Thymus (tissue), 11 donors: ENCODE measurements at regions not wholly inside any gene's neighbourhood (a gene's known extent, or its start where the extent isn't known, plus 50 kb on each side); places are given as distances from the start of the nearest gene placed in this dataset.

ENCODE experiments used
- DNase-seq, 9 donors: peaks; one replicate each; pipeline ENCODE4 v3.0.0-alpha.2; 2013; ENCODE audit warnings: low spot score in 9 of 9, low read depth in 6 of 9, missing footprints in 1 of 9
- H3K27ac ChIP-seq, 2 donors: one replicate each; pipeline ENCODE4 v1.5.1; 2013; ENCODE audit warnings: control low read depth in 1 of 2, low read depth in 1 of 2, low read length in 1 of 2, mild to moderate bottlenecking in 1 of 2, moderate library complexity in 1 of 2
- H3K27me3 ChIP-seq, 2 donors: one replicate each; pipeline ENCODE4 v1.5.1; 2013; ENCODE audit warnings: low read length in 1 of 2; ENCODE audit not compliant: control insufficient read depth in 2 of 2, insufficient read depth in 1 of 2
- H3K36me3 ChIP-seq, 2 donors: one replicate each; pipeline ENCODE4 v1.5.1; 2013; ENCODE audit warnings: low read length in 1 of 2, mild to moderate bottlenecking in 1 of 2, moderate library complexity in 1 of 2; ENCODE audit not compliant: control insufficient read depth in 2 of 2, insufficient read depth in 2 of 2
- H3K4me1 ChIP-seq, 2 donors: one replicate each; pipeline ENCODE4 v1.5.1; 2013; ENCODE audit warnings: low read length in 2 of 2; ENCODE audit not compliant: control insufficient read depth in 2 of 2, insufficient read depth in 2 of 2
- H3K4me3 ChIP-seq, 2 donors: one replicate each; pipeline ENCODE4 v1.5.1; 2013; ENCODE audit warnings: low read length in 2 of 2, control low read depth in 1 of 2, mild to moderate bottlenecking in 1 of 2
- H3K9me3 ChIP-seq, 2 donors: one replicate each; pipeline ENCODE4 v1.5.1; 2013; ENCODE audit warnings: low read length in 1 of 2, mild to moderate bottlenecking in 1 of 2; ENCODE audit not compliant: control insufficient read depth in 2 of 2, insufficient read depth in 1 of 2
- WGBS: extraction: QIAGEN DNeasy Blood & Tissue Kit; methylation state at CpG from one replicate; pipeline ENCODE4 v1.1.7; 2013; 5-methylcytosine and 5-hydroxymethylcytosine counted together
- donor health status: healthy.

DNA sequence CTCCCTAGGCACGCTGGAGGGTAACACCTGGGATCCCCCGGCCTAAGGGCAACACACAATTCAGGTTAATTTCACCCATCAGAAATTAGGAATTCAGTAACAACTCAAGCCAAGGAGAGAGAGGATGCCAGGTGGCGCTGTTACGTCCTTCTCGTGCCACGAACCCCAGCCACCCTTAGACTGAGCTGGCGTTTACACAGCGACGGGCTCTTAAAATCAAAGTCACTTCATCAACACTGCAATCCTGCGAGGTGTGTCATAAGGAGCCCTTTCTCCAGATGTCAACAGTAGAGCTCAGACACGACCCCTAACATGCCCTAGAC, 110.6 kb upstream of the TMEM132D start:
- no peaks in the 10 kb centered on the region for H3K9me3 ChIP-seq
- H3K4me3 ChIP-seq, result no peak overlapping the region
- no peaks in the 10 kb centered on the region for H3K36me3 ChIP-seq
- H3K4me1 ChIP-seq, result no peaks in the 10 kb centered on the region
- no peak for DNase-seq
- peaks cover 0 to 8% of the 10 kb centered on the region in 2 donors for H3K27me3 ChIP-seq
- H3K27ac ChIP-seq, result no peak overlapping the region
- 17% methylated on average over 11 of the region's 11 CpGs for WGBS

DNA sequence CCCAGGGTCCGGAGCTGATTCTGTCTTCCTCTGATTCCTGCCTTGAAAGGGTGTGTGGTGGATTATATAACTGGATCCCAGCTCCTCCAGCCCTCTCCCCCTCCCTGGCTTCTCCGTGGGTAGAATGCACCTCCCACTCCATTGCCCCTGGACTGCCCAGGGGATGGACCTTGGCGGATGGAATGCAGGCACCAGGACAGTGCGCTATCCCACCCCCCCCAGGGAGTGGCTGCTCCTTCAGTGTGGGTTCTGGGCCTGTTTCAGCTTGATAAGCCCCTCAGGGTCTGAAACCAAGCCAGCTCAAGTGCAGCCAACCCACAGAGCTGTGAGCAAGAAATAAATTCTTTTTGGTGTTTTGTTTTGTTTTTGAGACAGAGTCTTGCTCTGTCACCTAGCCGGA, 112.4 kb upstream of the TMEM132D start:
- H3K27me3 ChIP-seq, result peaks cover 0 to 8% of the 10 kb centered on the region in 2 donors
- H3K36me3 ChIP-seq, result no peaks in the 10 kb centered on the region
- no peak for DNase-seq
- H3K9me3 ChIP-seq, result no peaks in the 10 kb centered on the region
- 75% methylated on average over 5 of the region's 5 CpGs for WGBS
- H3K27ac ChIP-seq, result no peak overlapping the region
- no peak overlapping the region for H3K4me3 ChIP-seq
- no peaks in the 10 kb centered on the region for H3K4me1 ChIP-seq

DNA sequence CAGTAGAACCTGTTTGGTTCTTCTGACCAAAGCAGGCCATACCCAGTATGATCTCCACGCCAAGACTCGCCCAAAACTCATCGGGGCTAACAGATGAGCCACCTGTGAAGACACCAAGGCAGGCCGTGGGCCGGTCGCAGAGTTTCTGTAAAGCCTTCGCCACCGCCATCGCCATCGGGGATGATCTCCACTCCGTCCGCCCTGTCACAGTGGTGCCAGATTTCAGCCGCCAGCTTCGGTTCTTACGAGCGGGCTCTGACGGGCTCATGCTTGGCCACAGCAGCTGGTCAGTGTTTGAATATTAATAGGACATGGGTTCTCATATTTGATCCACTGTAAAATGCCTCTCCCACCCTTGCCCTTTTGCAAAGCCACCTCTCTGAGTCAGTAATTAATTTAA, 113.2 kb upstream of the TMEM132D start:
- DNase-seq, result no peak
- peaks cover 0 to 8% of the 10 kb centered on the region in 2 donors for H3K27me3 ChIP-seq
- H3K27ac ChIP-seq, result no peak overlapping the region
- 95% methylated on average over 17 of the region's 17 CpGs for WGBS
- no peaks in the 10 kb centered on the region for H3K4me1 ChIP-seq
- H3K4me3 ChIP-seq, result no peak overlapping the region
- H3K36me3 ChIP-seq, result no peaks in the 10 kb centered on the region
- H3K9me3 ChIP-seq, result no peaks in the 10 kb centered on the region

- no peak for DNase-seq
These were observed 114.0 kb upstream of the TMEM132D start for GRCh38 chr12:130017591-130018449.

DNA sequence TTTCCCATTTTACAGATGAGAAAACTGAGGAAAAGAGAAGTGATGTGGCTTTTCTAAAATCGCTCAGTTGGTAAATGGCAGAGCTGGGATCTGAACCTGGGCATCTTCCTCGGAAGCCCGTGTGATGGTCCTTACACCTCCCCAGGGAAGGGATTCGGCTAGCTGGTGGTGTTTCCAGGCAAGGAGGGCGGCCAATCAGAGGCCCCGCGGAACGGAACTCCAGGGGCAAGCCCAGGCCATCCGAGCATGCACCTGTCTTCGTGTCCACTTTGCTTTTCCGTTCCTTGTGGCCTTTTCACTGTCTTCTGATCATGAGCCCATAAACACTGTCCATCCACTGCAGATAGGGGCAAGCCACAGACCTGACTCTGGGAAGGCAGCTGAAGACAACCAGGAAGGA, 114.8 kb upstream of the TMEM132D start:
- WGBS, result 93% methylated on average over 11 of the region's 11 CpGs
- no peak overlapping the region for H3K27ac ChIP-seq
- H3K4me1 ChIP-seq, result no peaks in the 10 kb centered on the region
- H3K9me3 ChIP-seq, result no peaks in the 10 kb centered on the region
- H3K4me3 ChIP-seq, result no peak overlapping the region
- H3K27me3 ChIP-seq, result peaks cover 0 to 6% of the 10 kb centered on the region in 2 donors
- no peak for DNase-seq
- H3K36me3 ChIP-seq, result no peaks in the 10 kb centered on the region

More at GRCh38 chr12:130017591-130018449, 114.0 kb upstream of the TMEM132D start:
- H3K9me3 ChIP-seq, result no peaks in the 10 kb centered on the region
- H3K27me3 ChIP-seq, result peaks cover 0 to 8% of the 10 kb centered on the region in 2 donors
- H3K36me3 ChIP-seq, result no peaks in the 10 kb centered on the region
- no peak overlapping the region for H3K4me3 ChIP-seq
- 73% methylated on average over 34 of the region's 34 CpGs for WGBS
- no peak overlapping the region for H3K27ac ChIP-seq
- H3K4me1 ChIP-seq, result no peaks in the 10 kb centered on the region

- H3K9me3 ChIP-seq, result no peaks in the 10 kb centered on the region
- H3K4me1 ChIP-seq, result no peaks in the 10 kb centered on the region
- H3K36me3 ChIP-seq, result no peaks in the 10 kb centered on the region
- no peak overlapping the region for H3K4me3 ChIP-seq
- no peak overlapping the region for H3K27ac ChIP-seq
- WGBS, result 58% methylated on average over 15 of the region's 15 CpGs
- H3K27me3 ChIP-seq, result peaks cover 0 to 2% of the 10 kb centered on the region in 2 donors
- peak in 3 of 9 donors; percentile 7 to 35 (median 23) for DNase-seq
These were observed 122.9 kb upstream of the TMEM132D start for GRCh38 chr12:130026608-130027176.

- DNase-seq, result no peak
- no peaks in the 10 kb centered on the region for H3K9me3 ChIP-seq
- no peaks in the 10 kb centered on the region for H3K36me3 ChIP-seq
- H3K27ac ChIP-seq, result no peak overlapping the region
- H3K4me3 ChIP-seq, result no peak overlapping the region
- no peaks in the 10 kb centered on the region for H3K4me1 ChIP-seq
- WGBS, result 68% methylated on average over 1 of the region's 1 CpG
- peaks cover 0 to 2% of the 10 kb centered on the region in 2 donors for H3K27me3 ChIP-seq
These were observed 124.0 kb upstream of the TMEM132D start for GRCh38 chr12:130027798-130028197.

- H3K9me3 ChIP-seq, result no peaks in the 10 kb centered on the region
- H3K4me3 ChIP-seq, result no peak overlapping the region
- 89% methylated on average over 13 of the region's 13 CpGs for WGBS
- H3K36me3 ChIP-seq, result no peaks in the 10 kb centered on the region
- H3K4me1 ChIP-seq, result no peaks in the 10 kb centered on the region
- DNase-seq, result no peak
- no peak overlapping the region for H3K27ac ChIP-seq
- peaks cover 0 to 2% of the 10 kb centered on the region in 2 donors for H3K27me3 ChIP-seq
These were observed 125.3 kb upstream of the TMEM132D start for GRCh38 chr12:130029151-130029550.

DNA sequence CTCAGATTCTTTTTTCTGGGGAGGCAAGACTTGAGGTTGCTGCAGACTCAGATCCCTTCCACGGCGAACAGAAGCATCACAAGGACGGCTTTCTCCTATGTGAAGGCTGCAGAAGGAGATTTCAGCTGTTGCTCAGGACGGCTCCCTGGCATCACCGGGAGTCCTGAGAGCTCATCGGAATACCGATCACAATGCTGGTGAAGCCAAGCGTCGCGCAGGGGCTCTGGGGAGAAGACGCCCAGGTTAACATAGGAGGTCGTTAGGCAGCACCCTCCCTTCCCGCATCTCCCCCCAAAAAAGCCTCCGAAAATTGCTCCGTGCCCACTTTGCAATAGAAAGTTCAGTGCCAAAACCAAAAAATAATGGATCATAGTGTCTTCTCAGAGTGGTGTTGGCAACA, 127.2 kb upstream of the TMEM132D start:
- Histone ChIP-seq H3K9me3 (no peaks in the 10 kb centered on the region), H3K36me3 (no peaks in the 10 kb centered on the region), H3K4me1 (no peaks in the 10 kb centered on the region), H3K4me3 (no peak overlapping the region), H3K27me3 (peaks cover 0 to 2% of the 10 kb centered on the region in 2 donors), H3K27ac (no peak overlapping the region)
- 89% methylated on average over 15 of the region's 15 CpGs for WGBS
- no peak for DNase-seq
